NCI-H2227 (cell line): ENCODE measurements at regions not wholly inside any gene's neighbourhood (a gene's known extent, or its start where the extent isn't known, plus 50 kb on each side); places are given as distances from the start of the nearest gene placed in this dataset.

Experiments
- DNase-seq: peaks from one replicate; lab custom pipeline; 2025; ENCODE audit not compliant: unreplicated experiment; lab: John Stamatoyannopoulos, UW

DNA sequence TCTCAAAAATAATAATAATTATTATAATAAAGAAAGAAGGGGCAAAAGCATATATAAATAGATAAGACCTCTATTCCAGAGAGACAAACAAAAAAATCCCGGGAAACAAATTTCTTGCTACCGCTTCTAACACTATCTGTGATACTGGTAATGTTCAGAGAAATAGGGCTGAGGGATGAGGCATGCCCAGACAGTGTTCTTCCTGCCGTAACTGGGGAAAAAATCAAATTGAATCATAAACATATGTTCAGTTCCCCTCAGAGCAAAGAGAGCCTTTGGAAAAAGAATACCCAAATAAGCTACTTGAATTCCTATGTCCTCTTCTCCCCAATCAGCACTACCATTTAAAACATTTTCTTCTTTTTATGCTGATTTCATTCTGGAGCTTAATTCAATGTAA is 688.0 kb downstream of the KCNJ2 start:
- DNase-seq, result no peak

DNA sequence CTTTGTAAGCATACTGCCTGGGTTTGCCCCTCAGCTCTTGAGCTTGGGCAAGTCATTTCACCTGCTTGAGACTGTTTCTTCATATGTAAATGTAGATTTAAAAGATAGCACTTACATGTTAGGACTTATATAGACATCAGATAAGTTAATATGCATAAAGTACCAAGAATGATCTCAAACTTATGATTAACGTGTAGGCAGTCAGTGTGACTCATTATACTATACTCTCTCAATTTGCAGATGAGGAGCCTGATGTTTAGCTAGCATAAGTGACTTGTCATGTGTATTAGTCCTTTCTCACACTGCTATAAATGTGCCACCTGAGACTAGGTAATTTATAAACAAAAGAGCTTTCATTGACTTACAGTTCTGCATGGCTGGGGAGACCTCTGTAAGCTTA is 690.5 kb downstream of the KCNJ2 start:
- DNase-seq, result no peak

DNA sequence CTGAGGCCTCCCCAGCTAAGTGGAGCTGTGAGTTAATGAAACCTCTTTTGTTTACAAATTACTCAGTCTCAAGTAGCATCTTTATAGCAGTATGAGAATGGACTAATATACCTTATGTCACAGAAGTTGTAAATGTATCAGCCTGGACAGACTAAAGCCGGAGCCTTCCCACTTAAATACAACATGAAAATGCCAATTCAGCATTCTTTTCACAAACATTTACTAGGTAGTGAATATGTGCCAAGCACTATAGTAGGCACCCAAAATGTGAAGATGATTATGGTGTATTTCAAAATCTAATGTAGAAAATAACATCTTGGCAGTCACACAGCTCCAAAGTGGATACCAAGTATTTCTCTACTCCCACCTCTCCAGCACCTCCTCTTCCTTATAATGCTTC is 693.0 kb downstream of the KCNJ2 start:
- DNase-seq, result no peak

DNA sequence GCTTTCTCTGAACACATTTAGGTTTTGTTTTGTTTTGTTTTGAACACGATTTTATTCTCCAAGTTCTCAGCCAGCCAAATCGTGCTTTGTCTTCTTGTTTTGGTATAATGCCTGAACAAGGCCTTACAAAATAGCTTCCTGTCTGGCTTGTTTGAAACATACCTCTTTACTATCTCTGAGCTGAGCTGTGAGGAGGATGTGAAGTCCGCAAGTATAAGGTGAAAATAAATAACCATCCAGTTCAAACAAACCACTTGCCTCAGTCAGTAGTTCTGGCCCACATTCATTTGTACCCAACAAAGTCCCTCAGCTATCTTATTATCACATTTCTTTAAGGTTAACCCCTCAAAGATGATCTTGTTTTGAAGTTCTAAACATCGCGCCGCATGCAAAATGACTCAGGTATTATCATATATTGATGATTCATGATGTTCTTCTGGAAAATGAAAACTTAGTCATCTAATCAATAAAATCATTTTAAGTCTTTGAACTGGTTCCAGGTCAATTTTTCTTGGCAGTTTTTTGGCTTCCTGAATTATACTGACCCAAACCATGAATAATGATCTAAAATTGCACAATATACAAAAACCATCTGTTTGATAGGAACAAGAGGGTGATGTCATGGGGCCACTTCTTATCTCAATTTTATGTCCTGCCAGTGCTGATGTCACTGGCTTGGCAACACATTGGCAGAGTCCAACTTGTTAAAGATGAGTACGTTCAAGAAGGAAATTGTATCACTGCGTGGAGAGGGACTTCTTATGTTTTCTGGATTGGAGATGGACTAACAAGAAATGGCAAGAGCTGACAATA is 694.3 kb downstream of the KCNJ2 start:
- DNase-seq, result no peak

DNA sequence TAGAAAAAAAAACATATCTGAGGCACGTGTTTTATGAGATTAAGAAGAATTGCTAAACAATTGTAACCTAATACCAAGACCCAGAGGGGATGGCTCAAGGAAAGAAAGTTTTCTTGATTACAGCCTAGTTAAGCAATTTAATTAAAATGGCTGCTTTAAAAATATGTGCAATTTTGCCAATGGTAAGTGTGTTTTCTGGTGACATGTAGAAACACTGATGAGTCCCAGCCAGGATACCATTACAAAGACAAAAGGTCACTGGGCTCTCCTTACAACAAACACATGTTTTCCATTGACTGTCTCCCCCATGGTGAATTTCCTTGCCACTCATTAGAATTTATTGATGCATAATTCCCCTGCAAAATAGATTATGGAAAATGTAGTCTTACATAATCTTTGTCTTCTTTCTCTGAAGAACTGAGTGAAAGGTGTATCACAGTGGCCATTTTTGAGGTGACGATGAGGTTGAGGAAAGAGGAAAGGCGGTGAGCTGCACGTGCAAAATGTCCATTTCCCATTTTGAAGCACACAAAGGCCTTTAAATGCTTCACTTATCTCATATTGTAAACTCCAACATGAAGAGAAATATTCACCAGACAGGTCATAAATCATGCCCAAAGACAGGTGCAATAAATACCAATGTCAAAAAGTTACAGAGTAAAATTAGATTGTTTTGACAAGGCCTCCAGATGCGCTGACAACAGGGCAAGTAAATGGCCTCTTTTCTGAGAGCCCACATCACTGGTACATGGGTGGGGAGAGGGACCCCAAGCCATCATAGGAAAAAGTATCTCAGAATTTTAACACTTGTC is 696.9 kb downstream of the KCNJ2 start:
- DNase-seq, result no peak

DNA sequence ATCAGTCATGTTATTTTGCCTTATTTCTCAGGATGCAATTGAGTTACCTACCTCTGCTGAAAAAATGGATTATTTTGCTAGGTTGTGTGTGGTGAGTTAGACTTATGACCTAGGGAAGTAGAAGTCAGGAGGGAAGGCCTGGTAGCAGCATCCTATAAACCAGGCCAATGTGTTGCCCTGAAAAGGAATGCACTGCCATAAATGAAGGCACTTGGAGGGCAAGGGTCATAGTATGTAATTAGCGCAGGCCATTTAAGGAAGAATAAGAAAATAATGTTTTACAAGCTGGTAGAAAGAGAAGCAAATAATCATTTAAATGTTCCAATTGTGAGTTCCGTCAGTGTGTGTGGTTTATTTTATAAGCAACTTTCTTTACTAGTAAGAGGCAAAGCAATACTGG is 698.8 kb downstream of the KCNJ2 start:
- DNase-seq, result no peak

DNA sequence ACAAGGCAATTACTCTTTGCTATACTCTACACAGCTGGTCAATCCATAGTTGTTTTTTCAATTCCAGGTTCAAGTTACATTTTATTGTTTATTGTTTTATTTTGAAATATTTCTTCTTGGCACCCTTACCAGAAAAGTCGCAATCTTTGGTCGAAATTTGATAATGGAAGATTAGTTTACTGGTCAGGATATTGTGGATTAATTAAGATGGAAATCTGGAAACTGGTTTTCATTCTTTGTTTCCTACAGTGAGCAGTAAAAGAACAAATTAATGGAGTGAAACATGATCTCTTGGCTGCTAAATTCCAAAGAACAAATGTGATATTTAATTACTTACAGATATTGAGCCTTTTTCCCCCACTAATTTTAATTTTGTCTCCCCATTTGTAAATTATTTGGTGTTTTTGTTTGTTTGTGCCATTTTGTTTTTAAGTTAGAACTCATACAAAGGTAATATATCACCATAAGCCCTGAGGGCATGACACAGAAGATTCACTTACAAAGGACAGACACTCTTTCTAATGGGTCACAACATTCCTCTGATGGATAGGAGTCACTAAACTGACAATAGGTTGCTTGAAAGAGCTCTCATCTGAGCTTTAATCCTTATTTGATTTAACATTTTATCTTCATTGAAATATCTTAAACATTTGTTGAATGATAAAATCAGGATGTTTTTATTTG is 700.2 kb downstream of the KCNJ2 start:
- no peak for DNase-seq

DNA sequence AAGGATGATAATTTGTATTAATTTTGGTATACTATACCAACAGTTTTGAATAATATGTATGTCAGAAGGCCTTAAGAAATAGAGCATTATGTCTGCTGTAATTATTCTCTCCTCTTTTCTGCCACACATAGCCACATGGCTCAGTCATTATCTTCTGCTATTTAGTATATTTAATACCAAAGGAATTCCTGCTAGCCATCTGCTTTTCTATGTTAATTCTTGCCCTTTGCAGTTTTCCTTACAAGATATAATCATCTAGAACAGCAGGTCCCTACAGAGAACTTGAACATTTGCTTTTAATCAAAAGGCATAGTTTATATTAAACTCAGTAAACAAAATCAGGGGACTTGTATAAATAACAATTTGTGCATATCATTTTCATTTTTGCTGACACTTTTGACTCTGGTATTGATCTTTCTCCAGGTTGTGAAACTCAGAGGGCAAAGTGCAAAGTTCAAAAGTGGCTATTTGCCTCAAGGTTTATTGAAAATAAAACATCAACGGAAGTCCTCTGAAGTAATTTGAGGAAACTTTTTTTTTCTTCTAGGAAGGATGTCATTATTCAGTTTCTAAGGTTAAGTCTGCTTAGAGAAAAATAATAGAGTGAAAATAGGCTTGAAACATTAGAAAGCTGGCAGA is 702.0 kb downstream of the KCNJ2 start:
- no peak for DNase-seq

DNA sequence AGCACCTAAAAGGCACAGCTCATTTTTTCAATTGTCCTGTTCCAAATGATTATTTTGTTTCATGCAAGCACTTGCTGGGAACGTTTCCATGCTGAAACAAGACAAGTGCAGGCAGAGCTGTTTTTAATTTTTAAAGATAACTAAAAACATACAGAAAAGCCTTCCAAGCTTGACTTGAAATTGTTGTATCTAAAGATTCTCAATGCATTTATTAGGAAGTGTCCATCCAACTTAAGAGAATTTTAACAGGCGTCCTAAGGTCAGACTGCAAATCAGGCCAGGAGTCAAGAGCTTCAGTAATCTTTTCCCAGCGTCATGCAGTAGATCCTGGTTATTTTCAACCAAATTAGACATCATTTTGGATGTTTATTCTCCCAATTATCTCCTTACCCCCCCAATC is 702.8 kb downstream of the KCNJ2 start:
- no peak for DNase-seq

DNA sequence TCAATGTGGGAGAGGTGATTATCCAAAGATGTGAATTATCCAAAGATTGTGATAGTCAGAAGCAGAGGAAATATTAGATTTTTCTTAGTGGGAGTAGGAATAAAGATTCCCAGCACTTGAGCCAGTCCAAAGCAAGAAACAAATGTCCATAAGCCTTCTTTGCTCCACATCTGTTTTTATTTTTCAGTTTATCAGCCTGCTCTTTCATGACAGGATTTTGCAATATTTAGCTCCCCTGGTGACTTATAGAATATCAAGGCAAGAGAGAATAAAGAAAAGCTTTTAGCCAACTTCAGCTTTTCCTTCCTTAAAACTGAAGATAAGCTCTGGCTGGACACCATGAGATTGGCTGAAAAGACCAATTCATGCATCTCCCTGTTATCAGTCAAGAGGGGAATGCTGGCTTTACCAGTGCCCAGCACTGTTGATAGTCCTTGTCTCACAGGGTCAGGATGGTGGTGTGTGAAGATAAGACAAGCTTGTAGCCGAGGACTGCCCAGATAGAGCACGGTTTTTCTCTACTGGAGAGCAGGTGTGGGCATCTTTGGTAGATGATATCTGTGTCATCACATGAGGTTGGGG is 706.5 kb downstream of the KCNJ2 start:
- no peak for DNase-seq

DNA sequence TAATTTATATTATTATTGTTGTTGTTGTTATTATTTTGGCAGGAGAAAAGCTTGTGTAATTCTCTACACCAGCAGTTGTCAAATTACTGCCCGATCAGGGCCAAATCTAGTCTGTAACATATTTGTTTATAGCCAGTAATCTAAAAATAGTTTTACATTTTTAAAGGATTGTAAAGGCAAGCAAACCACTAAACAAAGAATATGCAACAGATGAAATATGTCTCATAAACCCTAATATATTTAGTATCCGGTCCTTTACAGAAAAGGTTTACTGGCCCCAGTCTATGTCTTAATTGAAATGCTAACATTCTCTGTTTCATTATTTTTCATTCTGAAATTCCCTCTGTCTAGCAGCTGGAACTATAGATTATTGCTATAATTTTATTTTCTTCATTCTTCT is 709.5 kb downstream of the KCNJ2 start:
- DNase-seq, result no peak

DNA sequence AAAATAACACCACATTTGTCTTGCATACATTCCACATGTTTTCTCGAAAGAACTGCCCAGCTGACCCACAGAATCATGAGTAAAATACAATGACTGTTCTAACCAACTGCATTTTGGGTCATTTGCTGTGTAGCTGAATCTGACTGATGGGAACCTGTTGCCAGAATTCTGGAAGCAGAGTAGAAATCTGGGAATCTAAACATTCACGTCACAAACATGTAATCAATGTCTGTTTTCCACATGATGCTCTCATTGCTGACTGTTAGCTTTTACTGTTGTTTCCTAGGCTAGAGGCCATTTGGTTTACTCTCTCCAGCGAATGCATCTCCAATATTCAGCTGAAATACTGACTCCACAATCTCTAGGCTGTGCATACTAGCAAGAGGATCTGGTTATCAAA is 710.1 kb downstream of the KCNJ2 start:
- DNase-seq, result no peak

DNA sequence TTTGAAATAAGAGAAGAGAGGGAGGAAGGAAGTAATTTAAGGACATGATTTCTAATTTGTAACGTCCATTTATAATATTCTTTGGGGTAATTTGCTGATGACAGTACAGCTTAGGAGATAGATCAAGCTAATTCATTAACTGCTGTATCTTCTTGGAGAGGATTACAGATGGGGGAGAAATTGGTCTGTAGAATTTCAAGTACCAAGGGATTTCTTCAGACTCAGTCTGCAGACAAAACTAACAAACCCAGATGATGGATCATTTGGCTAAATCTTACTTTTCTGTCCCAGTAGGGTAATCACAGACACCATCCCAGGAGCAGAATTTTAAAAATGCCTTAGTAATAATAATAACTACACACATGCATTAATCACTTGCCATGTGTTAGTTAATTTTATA is 711.8 kb downstream of the KCNJ2 start:
- DNase-seq, result no peak

DNA sequence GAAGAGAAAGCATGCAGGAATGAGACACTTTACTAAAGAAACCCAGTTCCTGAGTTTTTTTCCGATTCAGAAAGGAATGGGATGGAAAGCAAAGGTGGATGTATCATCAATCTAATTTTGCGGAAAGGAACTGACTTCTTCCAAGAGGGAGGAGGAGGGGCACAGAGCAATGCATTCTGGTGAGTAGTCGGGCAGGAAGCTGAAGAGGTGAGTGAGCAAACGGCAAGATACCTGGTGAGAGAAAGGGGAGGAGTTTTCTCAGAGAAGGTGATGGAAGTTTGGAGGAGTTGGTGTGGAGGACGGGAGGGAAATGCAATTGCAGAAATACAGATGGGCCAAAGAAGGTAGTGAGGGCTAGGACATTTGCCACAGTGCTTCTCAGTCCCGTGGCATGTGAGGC is 713.2 kb downstream of the KCNJ2 start:
- DNase-seq, result no peak

DNA sequence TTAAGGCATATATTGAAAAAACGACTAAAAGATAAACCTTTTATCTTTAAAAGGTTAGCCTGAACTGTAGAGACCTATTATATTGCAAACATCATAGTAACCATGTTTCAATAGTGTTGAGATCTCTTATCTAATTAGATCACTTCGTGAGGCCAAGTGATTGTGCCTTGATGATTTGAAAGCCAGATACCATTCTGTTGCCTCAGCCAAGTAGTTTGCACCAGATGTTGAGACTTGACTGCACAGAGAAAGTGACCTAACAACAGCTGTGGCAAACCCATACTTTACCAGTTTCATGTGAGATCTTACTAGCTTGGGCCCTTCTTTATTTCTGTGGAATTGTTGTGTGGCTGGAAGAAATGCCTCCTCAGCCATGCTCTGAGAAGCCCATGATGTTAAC is 717.3 kb downstream of the KCNJ2 start:
- no peak for DNase-seq

DNA sequence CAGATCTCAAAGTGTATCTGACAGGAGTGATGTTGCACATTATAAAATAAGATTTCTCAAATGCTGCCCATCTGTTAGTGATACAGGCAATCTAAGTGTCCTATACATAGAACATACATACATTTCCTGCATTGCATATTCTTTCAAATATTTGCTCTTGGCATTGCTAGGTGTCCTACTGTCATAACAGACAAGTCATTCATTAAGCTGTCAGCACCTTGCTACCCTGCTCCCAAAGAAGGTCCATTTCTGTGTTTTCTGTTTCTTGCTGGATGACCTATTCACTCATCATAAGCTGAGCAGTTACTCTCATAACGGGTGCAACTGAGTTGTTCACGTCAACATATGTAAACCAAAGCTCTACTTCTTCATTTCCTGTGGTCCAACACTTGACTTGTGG is 719.0 kb downstream of the KCNJ2 start:
- DNase-seq, result no peak

DNA sequence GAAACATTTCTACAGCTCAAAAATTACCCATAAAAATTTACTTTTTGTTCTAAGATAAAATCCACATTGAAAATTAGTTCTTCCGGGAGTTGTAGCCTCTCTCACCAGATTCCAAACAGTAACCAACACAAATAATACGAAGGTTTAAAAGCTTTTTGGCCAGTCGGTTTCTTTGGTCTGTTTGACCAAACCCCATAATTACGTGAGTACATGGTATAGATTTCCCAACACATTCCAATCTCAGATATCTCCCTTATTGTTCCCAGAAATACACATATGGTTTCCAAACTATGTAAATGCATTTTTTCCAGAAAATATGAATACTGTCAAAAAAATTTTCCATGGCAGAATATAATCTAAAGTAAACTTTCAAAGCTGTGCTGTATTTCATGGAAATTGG is 722.0 kb downstream of the KCNJ2 start:
- DNase-seq, result no peak

DNA sequence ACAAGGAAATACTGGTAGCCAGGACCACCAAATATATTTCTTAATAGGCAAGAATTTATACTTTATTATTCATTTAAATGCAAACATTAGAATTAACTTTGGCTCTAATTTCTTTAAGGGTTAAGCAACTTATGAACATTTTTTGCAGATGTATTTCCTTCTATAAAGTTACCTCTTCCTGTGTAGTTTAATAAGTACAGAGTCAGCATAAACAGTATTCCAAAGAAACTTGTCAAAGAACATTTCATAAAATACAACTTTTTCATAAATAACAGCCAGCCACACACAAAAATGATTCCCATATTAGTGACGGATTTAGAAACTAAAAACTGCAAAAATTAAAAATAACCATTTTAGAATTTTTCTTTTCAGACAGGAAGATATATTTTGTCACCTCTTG is 723.2 kb downstream of the KCNJ2 start:
- no peak for DNase-seq

DNA sequence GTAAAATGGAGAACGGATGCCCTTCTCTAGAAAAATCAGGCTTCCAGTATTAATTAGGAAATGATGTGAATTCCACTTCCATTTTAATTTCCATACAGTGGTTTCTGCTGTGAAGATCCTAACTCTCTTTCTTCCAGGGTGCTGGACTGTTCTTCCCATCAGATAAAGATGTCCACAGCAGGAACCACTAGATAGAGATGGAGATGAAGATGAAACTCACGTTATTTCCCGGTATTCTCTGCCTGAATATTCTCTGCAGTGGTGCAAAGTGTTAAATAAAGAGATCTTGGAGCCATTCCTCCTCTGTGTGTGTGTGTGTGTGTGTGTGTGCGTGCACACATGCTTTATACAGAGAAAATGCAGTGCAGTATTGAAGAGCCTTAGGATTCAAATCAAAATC is 727.5 kb downstream of the KCNJ2 start:
- no peak for DNase-seq

DNA sequence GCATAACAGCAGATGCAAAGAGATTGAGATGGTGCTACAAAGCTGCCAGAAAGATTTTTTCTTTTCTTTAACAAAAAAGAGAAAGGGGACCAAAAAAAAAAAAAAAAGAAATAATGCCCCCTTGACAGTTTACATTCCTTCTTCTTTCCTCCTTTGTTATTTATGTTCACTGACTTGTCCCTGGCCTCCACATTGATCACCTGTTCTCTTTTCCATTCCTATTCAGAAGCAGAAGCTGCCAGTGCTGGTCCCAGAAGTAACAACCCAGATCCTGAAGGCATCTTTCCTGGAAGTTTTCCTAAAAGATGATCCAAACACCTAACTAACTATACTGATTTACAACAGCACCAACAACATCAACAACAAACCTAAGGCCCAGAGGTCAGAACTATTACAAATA is 728.1 kb downstream of the KCNJ2 start:
- DNase-seq, result no peak

DNA sequence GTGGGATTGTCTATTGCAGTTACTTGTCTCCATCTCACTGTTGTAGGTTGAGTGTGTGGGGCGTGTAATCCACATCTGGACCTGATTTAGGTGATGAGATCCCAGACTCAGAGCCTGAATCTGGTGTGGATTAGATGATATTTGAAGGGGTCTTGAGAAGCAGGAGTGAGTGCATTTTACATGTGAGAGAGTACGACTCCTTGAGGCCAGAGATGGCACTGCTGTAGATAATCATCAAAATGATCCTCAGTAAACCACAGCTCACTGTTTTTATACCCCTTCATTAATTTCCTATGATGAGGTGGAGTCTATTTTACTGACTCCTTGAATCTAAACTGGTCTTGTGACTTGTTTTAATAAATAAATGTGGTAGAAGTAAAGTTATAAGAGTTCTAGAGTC is 732.5 kb downstream of the KCNJ2 start:
- DNase-seq, result no peak
